OCI-LY3 (cell line): ENCODE measurements at regions not wholly inside any gene's neighbourhood (a gene's known extent, or its start where the extent isn't known, plus 50 kb on each side); places are given as distances from the start of the nearest gene placed in this dataset.
A peak's percentile ranks its signal among the peaks of the same experiment; 100 is the strongest.
"Not testable (repeated sequence)": the region's sequence is repeated elsewhere in the genome, so short reads cannot be mapped to it uniquely, and the experiment has no call there.

Experiments used
- H2AFZ ChIP-seq: fragments of 200-600, 300-600 bp; shearing (Covaris generic); 2 replicates; pipeline ENCODE4 v1.6.0; 2014; ENCODE audit warnings: antibody characterized with exemption, low read depth, low read length
- H3K27ac ChIP-seq: fragments of 200-600, 300-600 bp; sonication (generic); 2 replicates; pipeline ENCODE4 v1.5.1; 2014; ENCODE audit warnings: mild to moderate bottlenecking, low read length, moderate library complexity, mixed read lengths
- H3K27me3 ChIP-seq: fragments of 200-600, 300-600 bp; sonication (generic); 2 replicates; pipeline ENCODE4 v1.6.1; 2014; ENCODE audit warnings: low read depth, low read length, mixed read lengths
- H3K36me3 ChIP-seq: fragments of 200-600, 300-600 bp; sonication (generic); replicated peaks from 2 replicates; pipeline ENCODE3; 2014; ENCODE audit warnings: low read depth, low read length, mixed read lengths
- H3K4me1 ChIP-seq: fragments of 300-600, 200-600 bp; sonication (generic); 2 replicates; pipeline ENCODE4 v1.6.1; 2014; ENCODE audit warnings: low read length, mixed read lengths
- H3K4me2 ChIP-seq: fragments of 200-600, 300-600 bp; sonication (generic); 2 replicates; pipeline ENCODE4 v1.6.1; 2014; ENCODE audit warnings: low read length, mixed read lengths
- H3K4me3 ChIP-seq: fragments of 300-600, 200-600 bp; sonication (generic); 2 replicates; pipeline ENCODE4 v1.5.1; 2014; ENCODE audit warnings: antibody characterized with exemption, mild to moderate bottlenecking, low read length, moderate library complexity
- H3K79me2 ChIP-seq: fragments of 300-600, 200-600 bp; shearing (Covaris generic); 2 replicates; pipeline ENCODE4 v1.6.1; 2014; ENCODE audit warnings: mild to moderate bottlenecking, low read length, mixed read lengths
- H3K9ac ChIP-seq: fragments of 300-600, 200-600 bp; shearing (Covaris generic); 2 replicates; pipeline ENCODE4 v1.6.0; 2014; ENCODE audit warnings: mild to moderate bottlenecking, low read length, moderate library complexity
- H3K9me3 ChIP-seq: fragments of 200-600, 300-600 bp; shearing (Covaris generic); 2 replicates; pipeline ENCODE4 v1.6.1; 2014; ENCODE audit warnings: low read length, mixed read lengths; ENCODE audit not compliant: insufficient read depth
- H4K20me1 ChIP-seq: fragments of 200-600, 300-600 bp; sonication (generic); 2 replicates; pipeline ENCODE4 v1.6.1; 2016; ENCODE audit warnings: low read length, mixed read lengths; ENCODE audit not compliant: insufficient read depth
- EZH2phosphoT487 ChIP-seq: fragments of 200-600 bp; shearing (Covaris generic); IDR thresholded peaks from 2 replicates; pipeline ENCODE4 v1.6.1; 2018; ENCODE audit warnings: antibody characterized with exemption, mixed run types, low read depth
- TF ChIP-seq, protein P1 (sequence below): fragments of 200-600, 300-600 bp; sonication (generic); IDR thresholded peaks from 2 replicates; pipeline ENCODE4 v1.5.1; 2014; ENCODE audit warnings: antibody characterized with exemption, low read length, low read depth

DNA sequence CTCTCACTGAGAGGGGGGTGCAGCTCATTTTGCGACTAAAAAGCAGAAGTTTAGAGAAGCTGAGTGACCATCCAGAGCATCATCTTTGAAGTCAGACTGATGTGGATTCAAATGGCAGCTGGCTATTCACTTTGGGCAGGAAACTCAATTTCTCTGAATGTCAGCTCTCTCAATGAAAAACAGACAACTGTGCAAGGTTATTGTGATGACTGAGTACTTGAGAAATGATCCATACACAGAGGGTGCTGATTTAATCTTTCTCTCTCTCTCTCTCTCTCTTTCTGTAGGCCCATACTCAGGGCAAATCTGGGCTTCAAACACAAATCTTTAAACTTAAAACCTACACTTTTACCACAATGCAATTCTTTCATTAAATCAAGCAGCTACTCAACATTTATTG lies 185.8 kb upstream of the SLIT2 start:
- H3K27ac ChIP-seq, result no peak overlapping the region
- H3K79me2 ChIP-seq, result no peaks in the 10 kb centered on the region

DNA sequence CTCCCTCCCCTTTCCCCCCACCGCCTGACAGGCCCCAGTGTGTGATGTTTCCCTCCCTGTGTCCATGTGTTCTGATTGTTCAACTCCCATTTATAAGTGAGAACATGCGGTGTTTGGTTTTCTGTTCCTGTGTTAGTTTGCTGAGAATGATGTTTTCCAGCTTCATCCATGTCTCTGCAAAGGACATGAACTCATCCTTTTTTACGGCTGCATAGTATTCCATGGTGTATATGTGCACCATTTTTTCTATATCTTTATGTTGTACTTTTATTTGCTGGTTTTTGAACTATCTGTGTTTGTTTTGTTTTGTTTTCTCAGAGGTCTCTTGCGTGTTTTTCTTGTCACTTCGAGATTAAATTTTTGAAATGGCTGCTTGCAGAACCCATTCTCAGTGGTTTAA lies 188.8 kb upstream of the SLIT2 start:
- H3K27me3 ChIP-seq, H3K9ac ChIP-seq, H3K36me3 ChIP-seq, H3K4me1 ChIP-seq, H2AFZ ChIP-seq, H3K4me2 ChIP-seq, H3K9me3 ChIP-seq, H4K20me1 ChIP-seq, H3K27ac ChIP-seq, H3K4me3 ChIP-seq, H3K79me2 ChIP-seq: not testable (repeated sequence)

More for the DNA sequence above, 185.8 kb upstream of the SLIT2 start:
- no peaks in the 10 kb centered on the region for H3K27me3 ChIP-seq
- no peak for TF ChIP-seq EZH2phosphoT487
- TF ChIP-seq, protein P1, sequence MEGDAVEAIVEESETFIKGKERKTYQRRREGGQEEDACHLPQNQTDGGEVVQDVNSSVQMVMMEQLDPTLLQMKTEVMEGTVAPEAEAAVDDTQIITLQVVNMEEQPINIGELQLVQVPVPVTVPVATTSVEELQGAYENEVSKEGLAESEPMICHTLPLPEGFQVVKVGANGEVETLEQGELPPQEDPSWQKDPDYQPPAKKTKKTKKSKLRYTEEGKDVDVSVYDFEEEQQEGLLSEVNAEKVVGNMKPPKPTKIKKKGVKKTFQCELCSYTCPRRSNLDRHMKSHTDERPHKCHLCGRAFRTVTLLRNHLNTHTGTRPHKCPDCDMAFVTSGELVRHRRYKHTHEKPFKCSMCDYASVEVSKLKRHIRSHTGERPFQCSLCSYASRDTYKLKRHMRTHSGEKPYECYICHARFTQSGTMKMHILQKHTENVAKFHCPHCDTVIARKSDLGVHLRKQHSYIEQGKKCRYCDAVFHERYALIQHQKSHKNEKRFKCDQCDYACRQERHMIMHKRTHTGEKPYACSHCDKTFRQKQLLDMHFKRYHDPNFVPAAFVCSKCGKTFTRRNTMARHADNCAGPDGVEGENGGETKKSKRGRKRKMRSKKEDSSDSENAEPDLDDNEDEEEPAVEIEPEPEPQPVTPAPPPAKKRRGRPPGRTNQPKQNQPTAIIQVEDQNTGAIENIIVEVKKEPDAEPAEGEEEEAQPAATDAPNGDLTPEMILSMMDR, result no peak
- no peaks in the 10 kb centered on the region for H3K4me1 ChIP-seq
- H4K20me1 ChIP-seq, result no peaks in the 10 kb centered on the region
- H3K4me3 ChIP-seq, result no peak overlapping the region
- H3K9ac ChIP-seq, result no peak overlapping the region
- no peak overlapping the region for H2AFZ ChIP-seq
- no peak overlapping the region for H3K4me2 ChIP-seq
- no peaks in the 10 kb centered on the region for H3K36me3 ChIP-seq
- no peaks in the 10 kb centered on the region for H3K9me3 ChIP-seq

DNA sequence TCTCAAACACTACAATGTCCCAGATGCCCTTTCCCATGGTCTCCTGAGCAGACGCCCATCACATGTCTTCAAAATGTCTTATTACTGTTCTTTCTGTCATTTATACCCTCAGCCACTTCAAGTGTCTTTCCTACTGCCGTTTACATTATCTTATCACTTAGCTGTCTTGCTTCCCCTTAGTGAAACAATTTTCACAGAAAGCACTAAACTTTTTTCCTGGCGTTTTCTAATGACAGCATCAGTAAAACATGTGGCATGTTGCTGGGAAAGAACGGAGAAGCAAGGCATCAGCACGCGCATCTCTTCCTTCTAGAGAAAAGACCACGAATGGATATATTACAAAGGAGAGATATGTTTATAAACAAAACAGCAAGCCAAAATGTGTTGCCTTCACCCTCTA lies 189.7 kb upstream of the SLIT2 start:
- no peak overlapping the region for H3K9ac ChIP-seq
- TF ChIP-seq, protein P1, result no peak
- H3K4me2 ChIP-seq, result no peak overlapping the region
- H3K4me1 ChIP-seq, result no peaks in the 10 kb centered on the region
- no peaks in the 10 kb centered on the region for H3K9me3 ChIP-seq
- H4K20me1 ChIP-seq, result no peaks in the 10 kb centered on the region
- H3K27me3 ChIP-seq, result no peaks in the 10 kb centered on the region
- no peak overlapping the region for H3K4me3 ChIP-seq
- no peaks in the 10 kb centered on the region for H3K79me2 ChIP-seq
- peak overlapping the region; percentile 25; the same call in 1 of the 2 replicates for H2AFZ ChIP-seq
- H3K36me3 ChIP-seq, result no peaks in the 10 kb centered on the region
- H3K27ac ChIP-seq, result no peak overlapping the region

- no peak overlapping the region for H3K4me3 ChIP-seq
- peaks cover 10% of the 10 kb centered on the region for H3K4me1 ChIP-seq
- no peak overlapping the region for H3K27ac ChIP-seq
- H3K79me2 ChIP-seq, result no peaks in the 10 kb centered on the region
- no peaks in the 10 kb centered on the region for H3K9me3 ChIP-seq
- H3K9ac ChIP-seq, result no peak overlapping the region
- no peak for TF ChIP-seq EZH2phosphoT487
- TF ChIP-seq, protein P1, result no peak
- H3K27me3 ChIP-seq, result no peaks in the 10 kb centered on the region
- no peak overlapping the region for H2AFZ ChIP-seq
- H3K4me2 ChIP-seq, result peak overlapping the region; percentile 28; the same call in 1 of the 2 replicates
- no peaks in the 10 kb centered on the region for H4K20me1 ChIP-seq
- H3K36me3 ChIP-seq, result no peaks in the 10 kb centered on the region
Observed at GRCh38 chr4:20050768-20051167, 200.9 kb upstream of the SLIT2 start.

DNA sequence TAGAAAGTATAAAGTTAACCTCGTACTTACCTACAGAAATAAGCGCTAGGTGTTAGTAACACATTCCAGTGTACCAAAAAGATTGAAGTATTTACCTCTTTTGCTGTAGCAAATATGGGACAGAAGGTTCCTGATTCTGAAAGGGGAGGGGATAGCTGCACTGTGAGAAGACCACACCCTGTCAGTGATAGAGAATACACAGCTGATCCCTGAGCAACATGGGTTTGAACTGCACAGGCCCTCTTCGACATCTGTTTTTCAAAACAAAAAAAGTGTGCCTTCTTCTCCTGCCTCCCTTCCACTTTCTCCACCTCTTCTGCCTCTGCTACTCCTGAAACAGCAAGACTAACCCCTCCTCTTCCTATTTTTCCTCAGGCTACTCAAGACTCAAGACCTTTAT lies 201.8 kb upstream of the SLIT2 start:
- no peak overlapping the region for H3K4me2 ChIP-seq
- H3K27me3 ChIP-seq, result no peaks in the 10 kb centered on the region
- no peak overlapping the region for H3K4me3 ChIP-seq
- TF ChIP-seq, protein P1, result no peak
- TF ChIP-seq EZH2phosphoT487, result no peak
- H3K79me2 ChIP-seq, result no peaks in the 10 kb centered on the region
- no peaks in the 10 kb centered on the region for H3K36me3 ChIP-seq
- no peak overlapping the region for H2AFZ ChIP-seq
- H4K20me1 ChIP-seq, result no peaks in the 10 kb centered on the region
- no peak overlapping the region for H3K27ac ChIP-seq
- H3K9me3 ChIP-seq, result no peaks in the 10 kb centered on the region
- no peak overlapping the region for H3K9ac ChIP-seq
- peaks cover 10% of the 10 kb centered on the region for H3K4me1 ChIP-seq
